HG03460 (cell line): ENCODE measurements at regions not wholly inside any gene's neighbourhood (a gene's known extent, or its start where the extent isn't known, plus 50 kb on each side); places are given as distances from the start of the nearest gene placed in this dataset.

Experiments
- ATAC-seq: cut with Tn5 transposase; IDR thresholded peaks from one replicate; pipeline ENCODE4 v1.9.1; 2021; ENCODE audit not compliant: unreplicated experiment

GRCh38 chr5:133665571-133665970, 53.2 kb upstream of the FSTL4 start:
- ATAC-seq: no peak

GRCh38 chr5:133664422-133664821, 52.1 kb upstream of the FSTL4 start:
- ATAC-seq: no peak

- no peak for ATAC-seq
Observed at GRCh38 chr5:133663397-133664054, 51.2 kb upstream of the FSTL4 start.

- no peak for ATAC-seq
Observed at GRCh38 chr5:133662578-133662977, 50.2 kb upstream of the FSTL4 start.
